Astrocyte of the cerebellum (primary cell): ENCODE measurements at regions not wholly inside any gene's neighbourhood (a gene's known extent, or its start where the extent isn't known, plus 50 kb on each side); places are given as distances from the start of the nearest gene placed in this dataset.
"Not testable (repeated sequence)": the region's sequence is repeated elsewhere in the genome, so short reads cannot be mapped to it uniquely, and the experiment has no call there.

Source experiments
- DNase-seq: peaks from one replicate; pipeline ENCODE4 v3.0.0-alpha.2; 2011; ENCODE audit warnings: low read depth
- H3K4me3 ChIP-seq: 2 replicates; pipeline ENCODE4 v1.5.1; 2011; ENCODE audit warnings: mild to moderate bottlenecking, low read depth, low read length, moderate library complexity
- CTCF ChIP-seq: IDR thresholded peaks from 2 replicates; pipeline ENCODE4 v1.5.1; 2012; ENCODE audit warnings: low read length, low read depth, moderate library complexity, mild to moderate bottlenecking; ENCODE audit errors: missing control alignments
- in situ Hi-C: cut with HindIII; loops from 2 replicates; pipeline ENCODE4 v1.10.0; 2017; ENCODE audit warnings: low sequenced_read_pairs

GRCh38 chr12:69172491-69172890 is 66.9 kb upstream of the CPSF6 start:
- no peak for DNase-seq
- no peak for TF ChIP-seq CTCF
- no peak overlapping the region for H3K4me3 ChIP-seq
- in situ Hi-C loops: no loop called here

GRCh38 chr12:69173368-69173767 is 66.0 kb upstream of the CPSF6 start:
- no peak overlapping the region for H3K4me3 ChIP-seq
- no peak for TF ChIP-seq CTCF
- no peak for DNase-seq
- in situ Hi-C loops: no loop called here

- in situ Hi-C loops: no loop called here
- no peak for DNase-seq
- no peak for TF ChIP-seq CTCF
- no peak overlapping the region for H3K4me3 ChIP-seq
Observed at GRCh38 chr12:69179786-69180185, 59.6 kb upstream of the CPSF6 start.

- H3K4me3 ChIP-seq, in situ Hi-C loops, DNase-seq: not testable (repeated sequence)
Observed at GRCh38 chr12:69187572-69187971, 51.8 kb upstream of the CPSF6 start.

- in situ Hi-C loops: no loop called here
- no peak overlapping the region for H3K4me3 ChIP-seq
- DNase-seq: no peak
- no peak for TF ChIP-seq CTCF
Observed at GRCh38 chr12:69189378-69189978, 49.9 kb upstream of the CPSF6 start.
